IMR-90 (cell line): ENCODE measurements at regions not wholly inside any gene's neighbourhood (a gene's known extent, or its start where the extent isn't known, plus 50 kb on each side); places are given as distances from the start of the nearest gene placed in this dataset.

Experiments
- ATAC-seq: fragments of 200-7000 bp; cut with Tn5 transposase; 2 replicates; pipeline ENCODE4 v1.9.1; 2020; ENCODE audit warnings: low read depth, mild to moderate bottlenecking, moderate library complexity
- BruUV-seq: library from RNA; stranded (reverse); fragments of 400-500 nt; replicated peaks from 2 replicates; lab custom pipeline; 2021; lab: Mats Ljungman, UMichigan
- CTCF ChIA-PET: fragments of 300-600 bp; formaldehyde crosslinking; extraction: SDS; loops from one replicate; lab custom pipeline; 2021; ENCODE audit warnings: antibody characterized with exemption; lab: Yijun Ruan, JAX
- POLR2A ChIA-PET: fragments of 300-600 bp; sonication (Branson Sonifier 250); formaldehyde crosslinking; loops from one replicate; lab custom pipeline; 2022; ENCODE audit warnings: antibody characterized with exemption; ENCODE audit not compliant: unreplicated experiment; lab: Charles Lee
- DNase-seq: peaks from one replicate; pipeline ENCODE4 v3.0.0; 2013
- H2AFZ ChIP-seq: replicated peaks from 2 replicates; pipeline ENCODE3; 2013; ENCODE audit warnings: low read length, mild to moderate bottlenecking; ENCODE audit not compliant: poor library complexity
- H2AK5ac ChIP-seq: 2 replicates; pipeline ENCODE4 v1.6.1; 2013; ENCODE audit warnings: low read depth, low read length, inconsistent platforms
- H2AK9ac ChIP-seq: replicated peaks from 2 replicates; pipeline ENCODE3; 2013; ENCODE audit warnings: mild to moderate bottlenecking, low read depth, low read length, moderate library complexity; ENCODE audit not compliant: poor library complexity
- H2BK120ac ChIP-seq: 2 replicates; pipeline ENCODE4 v1.6.1; 2013; ENCODE audit warnings: low read depth, low read length, inconsistent platforms
- H2BK15ac ChIP-seq: 3 replicates; pipeline ENCODE4 v1.6.1; 2013; ENCODE audit warnings: low read depth, low read length, inconsistent platforms
- H2BK20ac ChIP-seq: 2 replicates; pipeline ENCODE4 v1.6.1; 2013; ENCODE audit warnings: low read depth, mild to moderate bottlenecking, inconsistent platforms, low read length, moderate library complexity
- H2BK5ac ChIP-seq: 2 replicates; pipeline ENCODE4 v1.6.1; 2013; ENCODE audit warnings: mild to moderate bottlenecking, low read depth, low read length, inconsistent platforms; ENCODE audit not compliant: poor library complexity, severe bottlenecking
- H3K14ac ChIP-seq: replicated peaks from 2 replicates; pipeline ENCODE4 v1.6.1; 2013; ENCODE audit warnings: low read depth, low read length, inconsistent platforms
- H3K18ac ChIP-seq: 2 replicates; pipeline ENCODE4 v1.6.1; 2013; ENCODE audit warnings: low read depth, low read length, control low read depth
- H3K23ac ChIP-seq: 2 replicates; pipeline ENCODE4 v1.6.1; 2013; ENCODE audit warnings: low read depth, low read length, inconsistent platforms
- H3K27ac ChIP-seq: 2 replicates; pipeline ENCODE4 v1.5.1; 2013; ENCODE audit warnings: mild to moderate bottlenecking, control low read depth, low read length; ENCODE audit not compliant: insufficient read depth
- H3K27me3 ChIP-seq: 2 replicates; pipeline ENCODE4 v1.6.1; 2013; ENCODE audit warnings: low read length; ENCODE audit not compliant: control insufficient read depth, insufficient read depth
- H3K36me3 ChIP-seq: 2 replicates; pipeline ENCODE4 v1.6.1; 2013; ENCODE audit warnings: low read length, mixed read lengths; ENCODE audit not compliant: control insufficient read depth, insufficient read depth
- H3K4ac ChIP-seq: 2 replicates; pipeline ENCODE4 v1.6.1; 2013; ENCODE audit warnings: low read depth, low read length, inconsistent platforms
- H3K4me1 ChIP-seq: 2 replicates; pipeline ENCODE4 v1.6.1; 2013; ENCODE audit warnings: low read length, mixed read lengths; ENCODE audit not compliant: control insufficient read depth, insufficient read depth
- H3K4me2 ChIP-seq: 2 replicates; pipeline ENCODE4 v1.6.1; 2013; ENCODE audit warnings: low read depth, mild to moderate bottlenecking, control low read depth, low read length, moderate library complexity
- H3K4me3 ChIP-seq: 2 replicates; pipeline ENCODE4 v1.5.1; 2013; ENCODE audit warnings: low read depth, mild to moderate bottlenecking, control low read depth, low read length, moderate library complexity; ENCODE audit not compliant: insufficient read depth
- H3K56ac ChIP-seq: 2 replicates; pipeline ENCODE4 v1.6.1; 2013; ENCODE audit warnings: low read length, inconsistent platforms; ENCODE audit not compliant: insufficient read depth; ENCODE audit errors: extremely low read depth
- H3K79me1 ChIP-seq, 2 experiments: 2 replicates each; pipeline ENCODE4 v1.6.1; 2013; ENCODE audit warnings: low read length in 2 of 2, inconsistent platforms in 1 of 2, low read depth in 1 of 2
- H3K9ac ChIP-seq: 2 replicates; pipeline ENCODE4 v1.6.1; 2013; ENCODE audit warnings: low read depth, low read length, control low read depth
- H3K9me1 ChIP-seq: 2 replicates; pipeline ENCODE4 v1.6.1; 2013; ENCODE audit warnings: low read length, inconsistent platforms; ENCODE audit not compliant: insufficient read depth
- H3K9me3 ChIP-seq: 2 replicates; pipeline ENCODE4 v1.6.1; 2013; ENCODE audit warnings: low read length; ENCODE audit not compliant: control insufficient read depth, insufficient read depth
- H4K20me1 ChIP-seq: 2 replicates; pipeline ENCODE4 v1.6.1; 2013; ENCODE audit warnings: low read length, inconsistent platforms; ENCODE audit not compliant: insufficient read depth
- H4K5ac ChIP-seq: 2 replicates; pipeline ENCODE4 v1.6.1; 2013; ENCODE audit warnings: mild to moderate bottlenecking, low read depth, low read length, control low read depth
- H4K8ac ChIP-seq, 2 experiments: 2 replicates each; pipeline ENCODE4 v1.6.1; 2013; ENCODE audit warnings: low read depth in 2 of 2, low read length in 2 of 2, control low read depth in 1 of 2, inconsistent platforms in 1 of 2
- H4K91ac ChIP-seq: 2 replicates; pipeline ENCODE4 v1.6.1; 2013; ENCODE audit warnings: low read depth, low read length, inconsistent platforms; ENCODE audit not compliant: insufficient read depth
- CHD1 ChIP-seq: IDR thresholded peaks from 2 replicates; pipeline ENCODE4 v1.6.1; 2012; ENCODE audit warnings: low read depth, low read length, improper control_type of control experiment
- USF2 ChIP-seq: fragments of 150-350 bp; IDR thresholded peaks from 2 replicates; pipeline ENCODE4 v1.6.1; 2017; ENCODE audit warnings: mild to moderate bottlenecking, antibody characterized with exemption, low read length, low read depth
- WGBS, 2 experiments: methylation state at CpG; one replicate each; pipeline versions ENCODE4 v1.1.5 to v1.1.7; 2013; ENCODE audit warnings: missing lambda C conversion rate in 2 of 2; ENCODE audit not compliant: insufficient read length in 1 of 2; ENCODE audit errors: extremely low coverage in 2 of 2; 5-methylcytosine and 5-hydroxymethylcytosine counted together
- dilution Hi-C: fragments of 300-500 bp; cut with HindIII; formaldehyde crosslinking; loops from one replicate; pipeline ENCODE4 v1.14.3; 2018; ENCODE audit warnings: low sequenced_read_pairs; ENCODE audit not compliant: unreplicated experiment
- in situ Hi-C: fragments of 300-500 bp; cut with MboI; formaldehyde crosslinking; loops from 3 replicates; pipeline ENCODE4 v1.14.3; 2019; ENCODE audit warnings: low sequenced_read_pairs, inconsistent platforms, mixed read lengths
- intact Hi-C: fragments of 100-400 bp; cut with micrococcal nuclease; formaldehyde crosslinking; loops from 2 replicates; pipeline ENCODE4 v1.10.0; 2022

GRCh38 chr6:93806409-93807270 is 387.3 kb upstream of the EPHA7 start:
- Histone ChIP-seq H3K27ac (no peak overlapping the region), H3K14ac (no peak overlapping the region), H3K9me1 (no peaks in the 10 kb centered on the region), H3K36me3 (no peaks in the 10 kb centered on the region), H3K4ac (no peak overlapping the region), H2BK20ac (no peak overlapping the region), H4K8ac (no peak overlapping the region), H4K91ac (no peak overlapping the region), H3K4me2 (no peak overlapping the region), H2BK120ac (no peak overlapping the region), H2BK5ac (no peak overlapping the region), H3K56ac (no peak overlapping the region), H3K4me1 (no peaks in the 10 kb centered on the region), H3K27me3 (no peaks in the 10 kb centered on the region), H3K18ac (no peak overlapping the region), H4K20me1 (no peaks in the 10 kb centered on the region), H2BK15ac (no peak overlapping the region), H2AFZ (no peak overlapping the region), H4K5ac (no peak overlapping the region), H3K23ac (no peak overlapping the region), H3K9ac (no peak overlapping the region), H3K79me1 (no peaks in the 10 kb centered on the region), H2AK5ac (no peak overlapping the region), H3K9me3 (no peaks in the 10 kb centered on the region), H2AK9ac (no peak overlapping the region), H3K4me3 (no peak overlapping the region)
- whole genome bisulfite sequencing, 2 experiments: 69% methylated on average over 2 of the region's 4 CpGs; no CpG with 5 or more reads in 1 of the 2 experiments
- ATAC-seq (no peak), DNase-seq (no peak)
- in situ Hi-C loops (no loop called here), dilution Hi-C loops (no loop called here), intact Hi-C loops (no loop called here)
- TF ChIP-seq USF2: no peak
- TF ChIP-seq CHD1: no peak
- POLR2A ChIA-PET: no interaction called here
- CTCF ChIA-PET: no interaction called here
- BruUV-seq: no TSS peak
